SK-MEL-5 (cell line): ENCODE measurements at regions not wholly inside any gene's neighbourhood (a gene's known extent, or its start where the extent isn't known, plus 50 kb on each side); places are given as distances from the start of the nearest gene placed in this dataset.

Experiments used
- DNase-seq: peaks from one replicate; pipeline ENCODE4 v3.0.0-alpha.2; 2016; ENCODE audit warnings: low read depth, low spot score
- in situ Hi-C: cut with HindIII; loops from 2 replicates; pipeline ENCODE4 v1.10.0; 2016; ENCODE audit warnings: low sequenced_read_pairs, high pct_unique_total_duplicates, low pct_unique_long_range_greater_than_20kb
- small RNA-seq, 2 experiments: library from RNA; depleted of rRNA; stranded (forward); fragments of <200 nt; gene quantifications; one replicate each; pipeline ENCODE3, GENCODE V24; 2014

- in situ Hi-C loops, result no loop called here
These were observed 49.9 kb upstream of the GTSF1L start for GRCh38 chr20:43776691-43777090.

More at GRCh38 chr20:43776691-43777090, 49.9 kb upstream of the GTSF1L start:
- no peak for DNase-seq

Small RNA genes in the stretch of these regions (small RNA-seq; reads per million reads assigned to genes)
- gene RNU6-639P, result 0 reads per million in 2 experiments
